ENCODE measurements at regions not wholly inside any gene's neighbourhood (a gene's known extent, or its start where the extent isn't known, plus 50 kb on each side); places are given as distances from the start of the nearest gene placed in this dataset.

GRCh38 chr2:216575465-216575864 lies 57.8 kb upstream of the IGFBP2 start:
- TF ChIP-seq CTCF (IDR thresholded peaks at IDR 0.05): no peak
- TF ChIP-seq EP300 (IDR thresholded peaks at IDR 0.05): no peak
